A549 (cell line): ENCODE measurements at regions not wholly inside any gene's neighbourhood (a gene's known extent, or its start where the extent isn't known, plus 50 kb on each side); places are given as distances from the start of the nearest gene placed in this dataset.

Source experiments
- ATAC-seq, 2 experiments: fragments of 200-7000 bp in 1 of 2; fragments of >200 bp in 1 of 2; cut with Nextera tagmentation in 1 of 2; cut with Tn5 transposase in 1 of 2; 3 replicates each; pipeline versions ENCODE4 v1.8.0 to v1.9.1; 2018 to 2020; ENCODE audit warnings: mild to moderate bottlenecking in 1 of 2, moderate library complexity in 1 of 2
- CTCF ChIA-PET: fragments of 300-600 bp; sonication (Branson Sonifier 250); formaldehyde crosslinking; extraction: SDS; loops from one replicate; lab custom pipeline; 2021; ENCODE audit warnings: antibody characterized with exemption, inconsistent platforms; lab: Yijun Ruan, JAX
- POLR2A ChIA-PET: fragments of 350-600 bp; formaldehyde crosslinking; extraction: SDS; loops from one replicate; lab custom pipeline; 2021; ENCODE audit warnings: antibody characterized with exemption, inconsistent platforms; lab: Yijun Ruan, JAX
- DNase-seq, 2 experiments: peaks; one replicate each; pipeline versions ENCODE4 v3.0.0 to v3.0.0-alpha.2; 2011 to 2016; ENCODE audit warnings: low read depth in 1 of 2, low spot score in 1 of 2
- FAIRE-seq: peaks from 2 replicates; lab custom pipeline; 2011; peaks lifted over from hg19 to GRCh38; lab: Jason Lieb, UNC
- H3K27ac ChIP-seq, 2 experiments: fragments of >200 bp; sonication (Bioruptor Twin); formaldehyde crosslinking; 3 replicates each; pipeline ENCODE4 v1.5.1; 2016 to 2017
- H3K4me1 ChIP-seq: fragments of >200 bp; sonication (Bioruptor Twin); formaldehyde crosslinking; 3 replicates; pipeline ENCODE4 v1.6.1; 2016
- H3K4me2 ChIP-seq: fragments of >200 bp; sonication (Bioruptor Twin); formaldehyde crosslinking; 3 replicates; pipeline ENCODE4 v1.6.1; 2016
- H3K4me3 ChIP-seq: fragments of >200 bp; sonication (Bioruptor Twin); formaldehyde crosslinking; 3 replicates; pipeline ENCODE4 v1.5.1; 2016
- H3K9me3 ChIP-seq: fragments of >200 bp; sonication (Bioruptor Twin); formaldehyde crosslinking; 3 replicates; pipeline ENCODE4 v1.6.1; 2016
- BCL3 ChIP-seq: fragments of >200 bp; sonication (Bioruptor Twin); formaldehyde crosslinking; IDR thresholded peaks from 3 replicates; pipeline ENCODE4 v1.6.1; 2016
- BHLHE40 ChIP-seq: IDR thresholded peaks from 2 replicates; pipeline ENCODE4 v1.6.1; 2012; ENCODE audit warnings: low read depth, low read length, inconsistent platforms
- CBX2 ChIP-seq: fragments of 200-600 bp; sonication (generic); IDR thresholded peaks from 2 replicates; pipeline ENCODE4 v1.6.1; 2016; ENCODE audit warnings: low read depth, mild to moderate bottlenecking, borderline replicate concordance
- CHD2 ChIP-seq: fragments of 150-350 bp; IDR thresholded peaks from 2 replicates; pipeline ENCODE4 v1.6.1; 2014; ENCODE audit warnings: low read length; ENCODE audit not compliant: partially characterized antibody
- E2F6 ChIP-seq: IDR thresholded peaks from 2 replicates; pipeline ENCODE4 v1.6.1; 2012; ENCODE audit warnings: low read depth, borderline replicate concordance
- EHF ChIP-seq: fragments of 250-450 bp; sonication (Bioruptor Pico); IDR thresholded peaks from 2 replicates; pipeline ENCODE4 v1.5.0; 2020; ENCODE audit warnings: mild to moderate bottlenecking
- ELK1 ChIP-seq: fragments of 150-350 bp; IDR thresholded peaks from 2 replicates; pipeline ENCODE4 v1.6.1; 2014; ENCODE audit warnings: low read depth, mild to moderate bottlenecking, low read length
- EP300 ChIP-seq, 2 experiments: fragments of >200 bp; sonication (Bioruptor Twin); formaldehyde crosslinking; IDR thresholded peaks; 2 replicates in 1 of 2; 3 replicates in 1 of 2; pipeline ENCODE4 v1.6.1; 2016 to 2017
- ESRRA ChIP-seq: fragments of 150-350 bp; IDR thresholded peaks from 2 replicates; pipeline ENCODE4 v1.6.1; 2014; ENCODE audit warnings: mild to moderate bottlenecking, low read length, borderline replicate concordance
- FOSB ChIP-seq: fragments of 250-450 bp; sonication (Bioruptor Pico); IDR thresholded peaks from 2 replicates; pipeline ENCODE4 v1.5.0; 2020; ENCODE audit warnings: mild to moderate bottlenecking, moderate library complexity
- FOSL2 ChIP-seq, 2 experiments: fragments of 450-650 bp in 1 of 2; fragments of >200 bp in 1 of 2; sonication (Bioruptor Twin) in 1 of 2; formaldehyde crosslinking; IDR thresholded peaks; 2 replicates each; pipeline versions ENCODE4 v1.5.0 to v1.6.1; 2016 to 2020; ENCODE audit warnings: mild to moderate bottlenecking in 1 of 2, moderate library complexity in 1 of 2
- GATA3 ChIP-seq: IDR thresholded peaks from 2 replicates; pipeline ENCODE4 v1.6.1; 2012; ENCODE audit warnings: borderline replicate concordance
- JUN ChIP-seq, 2 experiments: fragments of >200 bp; sonication (Bioruptor Twin); formaldehyde crosslinking; IDR thresholded peaks; 2 replicates in 1 of 2; 3 replicates in 1 of 2; pipeline ENCODE4 v1.6.1; 2016 to 2017
- JUNB ChIP-seq: fragments of >200 bp; sonication (Bioruptor Twin); formaldehyde crosslinking; IDR thresholded peaks from 2 replicates; pipeline ENCODE4 v1.6.1; 2016
- MAFK ChIP-seq: fragments of 450-650 bp; IDR thresholded peaks from 2 replicates; pipeline ENCODE4 v1.6.1; 2014; ENCODE audit not compliant: partially characterized antibody
- MAX ChIP-seq: IDR thresholded peaks from 2 replicates; pipeline ENCODE4 v1.6.1; 2012
- NFE2L2 ChIP-seq: fragments of 150-350 bp; conservative IDR thresholded peaks from 2 replicates; pipeline ENCODE4 v1.6.1; 2014; ENCODE audit warnings: low read length
- NR3C1 ChIP-seq: fragments of >200 bp; sonication (Bioruptor Twin); formaldehyde crosslinking; IDR thresholded peaks from 3 replicates; pipeline ENCODE4 v1.6.1; 2017
- PHF8 ChIP-seq: fragments of 200-600 bp; sonication (generic); IDR thresholded peaks from 2 replicates; pipeline ENCODE4 v1.6.1; 2016; ENCODE audit warnings: low read depth, mild to moderate bottlenecking, antibody characterized with exemption, moderate library complexity, borderline replicate concordance
- POLR2A ChIP-seq: IDR thresholded peaks from 2 replicates; pipeline ENCODE4 v1.6.1; 2012; ENCODE audit warnings: mild to moderate bottlenecking, low read length
- RAD21 ChIP-seq, 2 experiments: fragments of >200 bp in 1 of 2; sonication (Bioruptor Twin) in 1 of 2; formaldehyde crosslinking in 1 of 2; IDR thresholded peaks in 1 of 2; conservative IDR thresholded peaks in 1 of 2; 2 replicates in 1 of 2; 3 replicates in 1 of 2; pipeline ENCODE4 v1.6.1; 2012 to 2018; ENCODE audit warnings: inconsistent platforms in 1 of 2
- RFX5 ChIP-seq: fragments of 450-650 bp; IDR thresholded peaks from 2 replicates; pipeline ENCODE4 v1.7.1; 2014; ENCODE audit warnings: antibody characterized with exemption, mild to moderate bottlenecking, moderate library complexity
- RNF2 ChIP-seq: fragments of 200-600 bp; sonication (generic); IDR thresholded peaks from 2 replicates; pipeline ENCODE4 v1.6.1; 2016; ENCODE audit warnings: low read depth, mild to moderate bottlenecking, antibody characterized with exemption, moderate library complexity, borderline replicate concordance
- SMC3 ChIP-seq: fragments of >200 bp; sonication (Bioruptor Twin); formaldehyde crosslinking; IDR thresholded peaks from 3 replicates; pipeline ENCODE4 v1.6.1; 2018; ENCODE audit warnings: inconsistent platforms
- USF2 ChIP-seq: fragments of 450-650 bp; IDR thresholded peaks from 2 replicates; pipeline ENCODE4 v1.6.1; 2014; ENCODE audit warnings: antibody characterized with exemption
- ZC3H11A ChIP-seq: fragments of 450-650 bp; IDR thresholded peaks from 2 replicates; pipeline ENCODE4 v1.6.1; 2014; ENCODE audit warnings: antibody characterized with exemption, mild to moderate bottlenecking
- WGBS: methylation state at CpG from one replicate; pipeline ENCODE4 v1.1.6; 2017; ENCODE audit errors: missing lambda C conversion rate; 5-methylcytosine and 5-hydroxymethylcytosine counted together
- TF ChIP-seq, protein P1 (sequence below): fragments of 200-600 bp; sonication (generic); IDR thresholded peaks from 2 replicates; pipeline ENCODE4 v1.6.1; 2016; ENCODE audit warnings: antibody characterized with exemption, mild to moderate bottlenecking, moderate library complexity
- TF ChIP-seq, protein P2 (sequence below): fragments of >200 bp; sonication (Bioruptor Twin); formaldehyde crosslinking; IDR thresholded peaks from 3 replicates; pipeline ENCODE4 v1.5.1; 2016

DNA sequence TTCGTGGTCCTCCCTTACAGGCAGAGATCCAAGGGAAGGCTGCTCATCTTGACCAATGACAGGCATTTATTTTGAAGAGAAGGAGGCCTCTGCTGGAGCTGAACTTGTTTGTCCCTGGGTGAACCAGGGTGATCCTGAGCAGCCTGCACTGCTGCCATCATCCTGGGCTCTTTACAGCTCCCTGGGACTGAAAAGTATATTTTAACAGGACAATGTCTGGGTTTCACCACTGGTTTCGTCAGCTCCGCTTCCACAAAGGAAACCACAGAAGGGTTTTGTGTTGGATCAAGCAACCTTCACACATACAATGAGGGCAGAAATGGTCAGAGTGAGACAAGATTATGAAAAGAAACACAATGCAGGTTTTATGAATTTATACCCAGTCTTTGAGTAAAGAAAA, 400.7 kb upstream of the TPM1 start:
- ATAC-seq: no peak
- ChIA-PET CTCF (interaction anchor here (0.8 to 3.0 kb wide), 3 partner anchors 9 to 117 kb away, joined by 3 to 9 read pairs (median 4); no protein-coding TSS in a partner anchor), POLR2A (no interaction called here)
- no peak overlapping the region for H3K4me2 ChIP-seq
- DNase-seq: no peak
- WGBS: 73% methylated on average over 3 of the region's 3 CpGs
- H3K9me3 ChIP-seq: no peaks in the 10 kb centered on the region
- no peak overlapping the region for H3K4me3 ChIP-seq
- TF ChIP-seq FOSB (CRISPR knock-in tag) (no peak), PHF8 (no peak), MAX (no peak), NFE2L2 (no peak), POLR2A (no peak), E2F6 (no peak), ELK1 (no peak), CBX2 (no peak), ESRRA (no peak), SMC3 (no peak), RFX5 (no peak), RAD21 (conservative IDR thresholded peaks at IDR 0.05 in 1 of 2, IDR thresholded peaks at IDR 0.05 in 1 of 2) (no peak), RNF2 (no peak), JUNB (no peak), GATA3 (no peak), ZC3H11A (no peak), EHF (CRISPR knock-in tag) (no peak)
- H3K4me1 ChIP-seq: peaks cover 11% of the 10 kb centered on the region
- no peak for FAIRE-seq
- no peak overlapping the region for H3K27ac ChIP-seq

DNA sequence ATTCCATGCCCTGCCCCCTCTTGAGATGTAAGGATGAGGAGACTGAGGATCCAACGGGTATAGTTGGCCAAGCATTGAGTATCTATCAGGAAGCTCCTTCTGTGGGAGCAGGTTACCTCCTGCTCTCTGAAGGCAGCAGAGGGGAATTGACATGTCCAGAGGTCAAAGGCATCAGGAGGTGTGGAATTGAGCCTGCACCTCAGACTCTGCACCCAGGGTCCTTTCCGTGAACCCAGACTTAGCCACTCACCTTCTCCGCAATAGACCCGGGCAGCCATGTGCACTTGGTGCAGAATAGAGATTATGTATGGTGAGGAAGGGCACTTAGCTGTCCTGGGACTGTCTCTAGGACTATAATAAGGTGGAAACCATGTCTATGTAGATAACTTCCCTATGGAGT, 399.0 kb upstream of the TPM1 start:
- Histone ChIP-seq H3K4me3 (no peak overlapping the region), H3K9me3 (no peaks in the 10 kb centered on the region), H3K4me2 (no peak overlapping the region), H3K4me1 (peaks cover 13% of the 10 kb centered on the region), H3K27ac (no peak overlapping the region)
- no peak for DNase-seq
- WGBS: 93% methylated on average over 4 of the region's 4 CpGs
- no peak for FAIRE-seq
- TF ChIP-seq, protein P1, sequence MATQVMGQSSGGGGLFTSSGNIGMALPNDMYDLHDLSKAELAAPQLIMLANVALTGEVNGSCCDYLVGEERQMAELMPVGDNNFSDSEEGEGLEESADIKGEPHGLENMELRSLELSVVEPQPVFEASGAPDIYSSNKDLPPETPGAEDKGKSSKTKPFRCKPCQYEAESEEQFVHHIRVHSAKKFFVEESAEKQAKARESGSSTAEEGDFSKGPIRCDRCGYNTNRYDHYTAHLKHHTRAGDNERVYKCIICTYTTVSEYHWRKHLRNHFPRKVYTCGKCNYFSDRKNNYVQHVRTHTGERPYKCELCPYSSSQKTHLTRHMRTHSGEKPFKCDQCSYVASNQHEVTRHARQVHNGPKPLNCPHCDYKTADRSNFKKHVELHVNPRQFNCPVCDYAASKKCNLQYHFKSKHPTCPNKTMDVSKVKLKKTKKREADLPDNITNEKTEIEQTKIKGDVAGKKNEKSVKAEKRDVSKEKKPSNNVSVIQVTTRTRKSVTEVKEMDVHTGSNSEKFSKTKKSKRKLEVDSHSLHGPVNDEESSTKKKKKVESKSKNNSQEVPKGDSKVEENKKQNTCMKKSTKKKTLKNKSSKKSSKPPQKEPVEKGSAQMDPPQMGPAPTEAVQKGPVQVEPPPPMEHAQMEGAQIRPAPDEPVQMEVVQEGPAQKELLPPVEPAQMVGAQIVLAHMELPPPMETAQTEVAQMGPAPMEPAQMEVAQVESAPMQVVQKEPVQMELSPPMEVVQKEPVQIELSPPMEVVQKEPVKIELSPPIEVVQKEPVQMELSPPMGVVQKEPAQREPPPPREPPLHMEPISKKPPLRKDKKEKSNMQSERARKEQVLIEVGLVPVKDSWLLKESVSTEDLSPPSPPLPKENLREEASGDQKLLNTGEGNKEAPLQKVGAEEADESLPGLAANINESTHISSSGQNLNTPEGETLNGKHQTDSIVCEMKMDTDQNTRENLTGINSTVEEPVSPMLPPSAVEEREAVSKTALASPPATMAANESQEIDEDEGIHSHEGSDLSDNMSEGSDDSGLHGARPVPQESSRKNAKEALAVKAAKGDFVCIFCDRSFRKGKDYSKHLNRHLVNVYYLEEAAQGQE: no peak
- TF ChIP-seq E2F6 (no peak), JUN (IDR thresholded peaks at IDR 0.05) (no peak), USF2 (no peak), CHD2 (no peak), PHF8 (no peak), MAFK (no peak), EP300 (IDR thresholded peaks at IDR 0.05) (no peak), MAX (no peak), POLR2A (no peak), NR3C1 (no peak), BCL3 (no peak), FOSL2 (IDR thresholded peaks at IDR 0.05) (no peak), FOSL2 (CRISPR knock-in tag; IDR thresholded peaks at IDR 0.05) (no peak), ZC3H11A (no peak), BHLHE40 (no peak)
- TF ChIP-seq, protein P2, sequence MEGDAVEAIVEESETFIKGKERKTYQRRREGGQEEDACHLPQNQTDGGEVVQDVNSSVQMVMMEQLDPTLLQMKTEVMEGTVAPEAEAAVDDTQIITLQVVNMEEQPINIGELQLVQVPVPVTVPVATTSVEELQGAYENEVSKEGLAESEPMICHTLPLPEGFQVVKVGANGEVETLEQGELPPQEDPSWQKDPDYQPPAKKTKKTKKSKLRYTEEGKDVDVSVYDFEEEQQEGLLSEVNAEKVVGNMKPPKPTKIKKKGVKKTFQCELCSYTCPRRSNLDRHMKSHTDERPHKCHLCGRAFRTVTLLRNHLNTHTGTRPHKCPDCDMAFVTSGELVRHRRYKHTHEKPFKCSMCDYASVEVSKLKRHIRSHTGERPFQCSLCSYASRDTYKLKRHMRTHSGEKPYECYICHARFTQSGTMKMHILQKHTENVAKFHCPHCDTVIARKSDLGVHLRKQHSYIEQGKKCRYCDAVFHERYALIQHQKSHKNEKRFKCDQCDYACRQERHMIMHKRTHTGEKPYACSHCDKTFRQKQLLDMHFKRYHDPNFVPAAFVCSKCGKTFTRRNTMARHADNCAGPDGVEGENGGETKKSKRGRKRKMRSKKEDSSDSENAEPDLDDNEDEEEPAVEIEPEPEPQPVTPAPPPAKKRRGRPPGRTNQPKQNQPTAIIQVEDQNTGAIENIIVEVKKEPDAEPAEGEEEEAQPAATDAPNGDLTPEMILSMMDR: no peak
- POLR2A ChIA-PET: no interaction called here
- no peak for ATAC-seq
- CTCF ChIA-PET: interaction anchor here (0.6 to 3.0 kb wide), 3 partner anchors 20 to 99 kb away, joined by 4 to 9 read pairs (median 4); no protein-coding TSS in a partner anchor
